ENCODE measurements at regions not wholly inside any gene's neighbourhood (a gene's known extent, or its start where the extent isn't known, plus 50 kb on each side); places are given as distances from the start of the nearest gene placed in this dataset.
A peak's percentile ranks its signal among the peaks of the same experiment; 100 is the strongest.
"Not testable (repeated sequence)": the region's sequence is repeated elsewhere in the genome, so short reads cannot be mapped to it uniquely, and the experiment has no call there.

GRCh38 chr12:54105809-54106208 lies 52.2 kb downstream of the HOXC4 start:
- DNase-seq: not testable (repeated sequence)

GRCh38 chr12:54106252-54106651 lies 52.6 kb downstream of the HOXC4 start:
- not testable (repeated sequence) for DNase-seq

GRCh38 chr12:54106803-54107579 lies 53.4 kb downstream of the HOXC4 start:
- not testable (repeated sequence) for DNase-seq

- not testable (repeated sequence) for DNase-seq
Measured at GRCh38 chr12:54112336-54112735, 58.7 kb downstream of the HOXC4 start.

- not testable (repeated sequence) for DNase-seq
Measured at GRCh38 chr12:54116055-54116454, 62.4 kb downstream of the HOXC4 start.

- DNase-seq: not testable (repeated sequence)
Measured at GRCh38 chr12:54117392-54117791, 63.8 kb downstream of the HOXC4 start.

GRCh38 chr12:54119082-54119481 lies 65.4 kb downstream of the HOXC4 start:
- DNase-seq: not testable (repeated sequence)

GRCh38 chr12:54123981-54124380 lies 64.8 kb downstream of the SMUG1 start:
- not testable (repeated sequence) for DNase-seq

GRCh38 chr12:54125708-54126028 lies 63.1 kb downstream of the SMUG1 start:
- not testable (repeated sequence) for DNase-seq

- DNase-seq: peak; percentile 62
Measured at GRCh38 chr12:54126029-54126695, 62.6 kb downstream of the SMUG1 start.

- DNase-seq: peak; percentile 60
Measured at GRCh38 chr12:54126696-54127537, 61.9 kb downstream of the SMUG1 start.

GRCh38 chr12:54127538-54128259 lies 61.1 kb downstream of the SMUG1 start:
- no peak for DNase-seq

- DNase-seq: no peak
Measured at GRCh38 chr12:54128416-54128815, 60.4 kb downstream of the SMUG1 start.

GRCh38 chr12:54129028-54129903 lies 59.5 kb downstream of the SMUG1 start:
- DNase-seq: no peak
